ENCODE measurements at regions not wholly inside any gene's neighbourhood (a gene's known extent, or its start where the extent isn't known, plus 50 kb on each side); places are given as distances from the start of the nearest gene placed in this dataset.
"Not testable (repeated sequence)": the region's sequence is repeated elsewhere in the genome, so short reads cannot be mapped to it uniquely, and the experiment has no call there.

DNA sequence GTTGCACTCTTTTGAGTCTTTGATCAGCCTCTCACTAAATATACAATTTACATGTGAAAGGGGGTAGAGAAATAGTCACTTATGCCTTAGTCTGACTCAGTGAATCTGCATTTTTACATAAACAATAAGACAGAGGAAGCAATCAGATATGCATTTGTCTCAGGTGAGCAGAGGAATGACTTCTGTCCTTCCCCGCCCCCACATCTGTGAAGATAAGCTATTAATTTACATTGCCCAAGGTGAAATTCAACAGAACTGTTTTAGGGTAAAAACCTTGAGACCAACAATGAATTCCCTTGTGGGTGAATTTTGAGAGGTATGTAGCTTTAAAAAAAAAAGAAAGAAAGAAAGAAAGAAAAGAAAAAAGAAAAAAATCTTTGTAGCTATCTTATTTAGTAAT is 1302.9 kb upstream of the ACVR2A start:
- TF ChIP-seq, protein P1, sequence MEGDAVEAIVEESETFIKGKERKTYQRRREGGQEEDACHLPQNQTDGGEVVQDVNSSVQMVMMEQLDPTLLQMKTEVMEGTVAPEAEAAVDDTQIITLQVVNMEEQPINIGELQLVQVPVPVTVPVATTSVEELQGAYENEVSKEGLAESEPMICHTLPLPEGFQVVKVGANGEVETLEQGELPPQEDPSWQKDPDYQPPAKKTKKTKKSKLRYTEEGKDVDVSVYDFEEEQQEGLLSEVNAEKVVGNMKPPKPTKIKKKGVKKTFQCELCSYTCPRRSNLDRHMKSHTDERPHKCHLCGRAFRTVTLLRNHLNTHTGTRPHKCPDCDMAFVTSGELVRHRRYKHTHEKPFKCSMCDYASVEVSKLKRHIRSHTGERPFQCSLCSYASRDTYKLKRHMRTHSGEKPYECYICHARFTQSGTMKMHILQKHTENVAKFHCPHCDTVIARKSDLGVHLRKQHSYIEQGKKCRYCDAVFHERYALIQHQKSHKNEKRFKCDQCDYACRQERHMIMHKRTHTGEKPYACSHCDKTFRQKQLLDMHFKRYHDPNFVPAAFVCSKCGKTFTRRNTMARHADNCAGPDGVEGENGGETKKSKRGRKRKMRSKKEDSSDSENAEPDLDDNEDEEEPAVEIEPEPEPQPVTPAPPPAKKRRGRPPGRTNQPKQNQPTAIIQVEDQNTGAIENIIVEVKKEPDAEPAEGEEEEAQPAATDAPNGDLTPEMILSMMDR (IDR thresholded peaks at IDR 0.05): no peak
- Histone ChIP-seq H3K27ac (no peak overlapping the region), H3K36me3 (ENCODE audit: control insufficient read depth, insufficient read depth, low read length) (no peaks in the 10 kb centered on the region), H3K9ac (no peak overlapping the region), H3K79me2 (no peaks in the 10 kb centered on the region), H3K4me3 (ENCODE audit: low read depth, low read length) (no peak overlapping the region), H3K9me3 (ENCODE audit: control insufficient read depth, low read length) (no peaks in the 10 kb centered on the region), H3K27me3 (ENCODE audit: control insufficient read depth, insufficient read depth, low read length) (no peaks in the 10 kb centered on the region), H3K4me2 (ENCODE audit: low read length) (no peak overlapping the region), H2AFZ (no peak overlapping the region), H3K4me1 (no peaks in the 10 kb centered on the region)

DNA sequence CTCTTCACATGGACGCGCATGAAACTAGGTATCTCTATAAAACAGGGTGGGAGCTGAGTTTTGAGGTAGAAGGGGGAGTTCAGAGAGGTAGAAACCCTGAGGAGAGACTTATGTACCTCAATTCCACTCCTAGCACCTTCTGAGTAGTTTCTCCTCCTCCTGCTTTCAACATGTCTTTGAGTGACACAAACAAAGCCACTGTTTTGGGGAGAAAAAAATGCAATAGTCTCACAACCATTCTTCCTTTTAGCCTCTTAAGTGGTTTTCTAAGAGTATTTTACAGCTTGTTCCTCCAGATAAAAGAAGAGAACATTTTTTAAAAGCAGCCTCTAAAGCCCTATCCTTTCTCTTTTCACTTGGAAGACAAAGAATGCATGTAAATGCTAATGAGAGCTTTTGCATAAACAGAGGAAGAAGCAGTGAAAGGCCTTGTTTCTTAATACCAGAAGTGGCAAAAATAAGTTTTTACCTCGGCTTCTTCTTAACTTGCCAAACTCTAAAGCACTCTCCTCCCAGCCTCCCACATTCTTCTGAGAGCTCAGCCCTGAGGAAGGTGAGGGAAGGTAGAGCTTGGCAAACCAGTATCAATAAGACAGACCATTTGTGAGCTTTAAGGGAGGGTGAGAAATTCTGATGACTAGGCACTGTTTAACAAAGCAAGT is 1304.4 kb upstream of the ACVR2A start:
- no peaks in the 10 kb centered on the region for H3K79me2 ChIP-seq
- no peaks in the 10 kb centered on the region for H3K4me1 ChIP-seq
- no peak overlapping the region for H3K4me2 ChIP-seq (ENCODE audit: low read length)
- H3K9me3 ChIP-seq (ENCODE audit: control insufficient read depth, low read length): no peaks in the 10 kb centered on the region
- H3K36me3 ChIP-seq (ENCODE audit: control insufficient read depth, insufficient read depth, low read length): no peaks in the 10 kb centered on the region
- no peak overlapping the region for H2AFZ ChIP-seq
- no peak overlapping the region for H3K4me3 ChIP-seq (ENCODE audit: low read depth, low read length)
- H3K9ac ChIP-seq: no peak overlapping the region
- no peak overlapping the region for H3K27ac ChIP-seq
- TF ChIP-seq, protein P1 (IDR thresholded peaks at IDR 0.05): no peak
- no peaks in the 10 kb centered on the region for H3K27me3 ChIP-seq (ENCODE audit: control insufficient read depth, insufficient read depth, low read length)

DNA sequence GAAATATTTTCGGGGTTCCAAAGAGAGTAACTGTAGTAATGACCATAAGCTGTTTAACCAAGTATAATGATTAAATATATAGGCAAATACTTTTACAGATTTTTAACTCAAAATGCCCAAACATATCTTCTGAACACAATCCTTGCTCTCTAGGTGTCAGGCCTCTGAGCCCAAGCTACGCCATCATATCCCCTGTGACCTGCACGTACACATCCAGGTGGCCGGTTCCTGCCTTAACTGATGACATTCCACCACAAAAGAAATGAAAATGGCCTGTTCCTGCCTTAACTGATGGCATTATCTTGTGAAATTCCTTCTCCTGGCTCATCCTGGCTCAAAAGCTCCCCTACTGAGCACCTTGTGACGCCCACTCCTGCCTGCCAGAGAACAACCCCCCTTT is 1305.1 kb upstream of the ACVR2A start:
- H3K27me3 ChIP-seq (ENCODE audit: control insufficient read depth, insufficient read depth, low read length); H3K27ac ChIP-seq; H3K36me3 ChIP-seq (ENCODE audit: control insufficient read depth, insufficient read depth, low read length); H3K4me3 ChIP-seq (ENCODE audit: low read depth, low read length); H3K9ac ChIP-seq; H2AFZ ChIP-seq; H3K4me1 ChIP-seq; H3K4me2 ChIP-seq (ENCODE audit: low read length); H3K79me2 ChIP-seq; H3K9me3 ChIP-seq (ENCODE audit: control insufficient read depth, low read length): not testable (repeated sequence)

DNA sequence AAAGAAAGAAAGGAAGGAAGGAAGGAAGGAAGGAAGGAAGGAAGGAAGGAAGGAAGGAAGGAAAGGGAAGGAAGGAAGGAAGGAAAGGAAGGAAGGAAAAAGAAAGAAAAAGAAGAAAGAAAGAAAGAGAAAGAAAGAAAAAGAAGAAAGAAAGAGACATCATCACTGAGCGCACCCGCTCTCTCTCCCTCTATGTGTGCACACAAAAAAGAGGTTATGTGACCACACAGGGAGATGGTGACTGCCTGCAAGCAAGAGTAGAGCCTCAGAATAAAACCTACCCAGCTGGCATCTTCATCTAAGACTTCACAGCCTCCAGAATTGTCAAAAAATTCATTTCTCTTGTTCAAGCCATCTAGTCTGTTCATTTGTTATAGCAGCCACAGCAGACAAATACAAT is 1307.4 kb upstream of the ACVR2A start:
- no peaks in the 10 kb centered on the region for H3K9me3 ChIP-seq (ENCODE audit: control insufficient read depth, low read length)
- H3K4me1 ChIP-seq: no peaks in the 10 kb centered on the region
- no peaks in the 10 kb centered on the region for H3K36me3 ChIP-seq (ENCODE audit: control insufficient read depth, insufficient read depth, low read length)
- H3K27ac ChIP-seq: no peak overlapping the region
- no peaks in the 10 kb centered on the region for H3K79me2 ChIP-seq
- no peak overlapping the region for H2AFZ ChIP-seq
- no peak overlapping the region for H3K4me3 ChIP-seq (ENCODE audit: low read depth, low read length)
- TF ChIP-seq, protein P1 (IDR thresholded peaks at IDR 0.05): no peak
- H3K9ac ChIP-seq: no peak overlapping the region
- no peaks in the 10 kb centered on the region for H3K27me3 ChIP-seq (ENCODE audit: control insufficient read depth, insufficient read depth, low read length)
- no peak overlapping the region for H3K4me2 ChIP-seq (ENCODE audit: low read length)

DNA sequence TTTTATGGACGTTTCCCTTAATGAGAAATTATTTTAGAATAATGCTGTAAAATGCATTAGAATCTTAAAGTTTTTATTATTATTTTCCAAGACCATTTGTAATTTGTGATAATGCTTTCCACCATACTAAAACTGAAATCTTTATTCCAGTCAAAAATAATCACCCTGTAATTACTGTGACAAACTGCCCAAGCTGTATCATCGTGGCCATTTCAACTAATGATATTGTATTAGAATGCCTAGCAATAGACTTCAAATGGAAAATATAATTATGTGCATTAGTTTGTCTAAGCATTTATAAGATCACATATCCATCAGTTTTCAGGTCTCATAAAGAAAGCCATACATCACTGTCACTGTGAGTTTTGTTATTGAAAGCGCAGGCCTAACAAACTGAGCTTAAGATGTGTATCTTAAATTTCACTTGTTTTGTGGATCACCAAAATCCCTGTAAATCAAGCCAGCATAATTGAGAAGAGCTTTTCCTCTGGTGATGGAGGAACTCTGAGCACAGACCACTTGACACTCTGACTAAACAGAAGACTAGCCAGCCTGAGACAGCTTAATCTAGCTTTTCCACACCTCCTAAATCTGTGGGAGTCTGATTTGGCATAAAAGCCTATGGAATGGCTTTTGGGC is 1312.2 kb upstream of the ACVR2A start:
- H2AFZ ChIP-seq: no peak overlapping the region
- H3K36me3 ChIP-seq (ENCODE audit: control insufficient read depth, insufficient read depth, low read length): no peaks in the 10 kb centered on the region
- no peak overlapping the region for H3K4me3 ChIP-seq (ENCODE audit: low read depth, low read length)
- H3K4me2 ChIP-seq (ENCODE audit: low read length): no peak overlapping the region
- no peaks in the 10 kb centered on the region for H3K27me3 ChIP-seq (ENCODE audit: control insufficient read depth, insufficient read depth, low read length)
- no peaks in the 10 kb centered on the region for H3K79me2 ChIP-seq
- no peak overlapping the region for H3K9ac ChIP-seq
- H3K9me3 ChIP-seq (ENCODE audit: control insufficient read depth, low read length): no peaks in the 10 kb centered on the region
- no peaks in the 10 kb centered on the region for H3K4me1 ChIP-seq
- TF ChIP-seq, protein P1 (IDR thresholded peaks at IDR 0.05): no peak
- H3K27ac ChIP-seq: no peak overlapping the region

Data from parathyroid adenoma (tissue), 2 donors.